OCI-LY7 (cell line): ENCODE measurements at regions not wholly inside any gene's neighbourhood (a gene's known extent, or its start where the extent isn't known, plus 50 kb on each side); places are given as distances from the start of the nearest gene placed in this dataset.

Source experiments
- BruUV-seq: library from RNA; stranded (reverse); fragments of 400-500 nt; replicated peaks from 2 replicates; lab custom pipeline; 2021; lab: Mats Ljungman, UMichigan
- CTCF ChIA-PET: fragments of 300-600 bp; sonication (Branson Sonifier 250); formaldehyde crosslinking; loops from one replicate; lab custom pipeline; 2022; ENCODE audit warnings: antibody characterized with exemption; ENCODE audit not compliant: unreplicated experiment; lab: Charles Lee
- POLR2A ChIA-PET: fragments of 300-600 bp; sonication (Branson Sonifier 250); formaldehyde crosslinking; loops from one replicate; lab custom pipeline; 2022; ENCODE audit warnings: antibody characterized with exemption; lab: Charles Lee
- DNase-seq: peaks from one replicate; pipeline ENCODE4 v3.0.0-alpha.2; 2015; ENCODE audit warnings: low spot score
- H2AFZ ChIP-seq: fragments of 200-600 bp; sonication (generic), shearing (Covaris generic); 2 replicates; pipeline ENCODE4 v1.6.1; 2014; ENCODE audit warnings: mild to moderate bottlenecking, antibody characterized with exemption, low read length, moderate library complexity
- H3K27ac ChIP-seq: fragments of 200-600 bp; sonication (generic); 2 replicates; pipeline ENCODE4 v1.5.1; 2014; ENCODE audit warnings: mixed run types, low read depth, mild to moderate bottlenecking, moderate library complexity, low read length, inconsistent platforms; ENCODE audit not compliant: poor library complexity, severe bottlenecking
- H3K36me3 ChIP-seq: fragments of 200-600 bp; sonication (generic); 2 replicates; pipeline ENCODE4 v1.6.1; 2014; ENCODE audit warnings: mild to moderate bottlenecking, antibody characterized with exemption, low read length, moderate library complexity, mixed read lengths; ENCODE audit not compliant: insufficient read depth
- H3K4me1 ChIP-seq: fragments of 200-600 bp; sonication (generic); 2 replicates; pipeline ENCODE4 v1.5.1; 2014; ENCODE audit warnings: mild to moderate bottlenecking, low read length; ENCODE audit not compliant: insufficient read depth, poor library complexity, severe bottlenecking
- H3K4me2 ChIP-seq: fragments of 200-600 bp; sonication (generic); 2 replicates; pipeline ENCODE4 v1.6.1; 2014; ENCODE audit warnings: mild to moderate bottlenecking, low read length
- H3K4me3 ChIP-seq: fragments of 200-600 bp; sonication (generic); 2 replicates; pipeline ENCODE4 v1.5.1; 2014; ENCODE audit warnings: mild to moderate bottlenecking, low read depth, low read length; ENCODE audit not compliant: poor library complexity, severe bottlenecking
- H3K79me2 ChIP-seq: fragments of 200-600 bp; sonication (generic); 2 replicates; pipeline ENCODE4 v1.6.1; 2016; ENCODE audit warnings: low read depth, mild to moderate bottlenecking, low read length, moderate library complexity, mixed read lengths; ENCODE audit not compliant: insufficient read depth
- H3K9me2 ChIP-seq: fragments of 200-600 bp; sonication (generic); 2 replicates; pipeline ENCODE4 v1.6.1; 2016; ENCODE audit warnings: mild to moderate bottlenecking, low read length, mixed read lengths; ENCODE audit not compliant: insufficient read depth
- H3K9me3 ChIP-seq: fragments of 200-600 bp; sonication (generic); 2 replicates; pipeline ENCODE4 v1.6.1; 2014; ENCODE audit warnings: mild to moderate bottlenecking, mixed run types, low read length, mixed read lengths
- H4K20me1 ChIP-seq: fragments of 200-600 bp; sonication (generic); 2 replicates; pipeline ENCODE4 v1.6.1; 2014; ENCODE audit warnings: mild to moderate bottlenecking, antibody characterized with exemption, low read length, moderate library complexity, mixed read lengths; ENCODE audit not compliant: insufficient read depth
- EZH2phosphoT487 ChIP-seq: fragments of 200-600 bp; sonication (generic); IDR thresholded peaks from 2 replicates; pipeline ENCODE4 v1.6.1; 2018; ENCODE audit warnings: low read depth, borderline replicate concordance, mild to moderate bottlenecking, mixed run types, antibody characterized with exemption, low read length, moderate library complexity, mixed read lengths
- intact Hi-C: fragments of 100-400 bp; cut with micrococcal nuclease; formaldehyde crosslinking; loops from one replicate; pipeline ENCODE4 v1.10.0; 2022; ENCODE audit not compliant: unreplicated experiment
- TF ChIP-seq, protein P1 (sequence below): fragments of 200-600 bp; sonication (generic); conservative IDR thresholded peaks from 2 replicates; pipeline ENCODE4 v1.5.1; 2014; ENCODE audit warnings: mild to moderate bottlenecking, antibody characterized with exemption, low read length, moderate library complexity, mixed read lengths

DNA sequence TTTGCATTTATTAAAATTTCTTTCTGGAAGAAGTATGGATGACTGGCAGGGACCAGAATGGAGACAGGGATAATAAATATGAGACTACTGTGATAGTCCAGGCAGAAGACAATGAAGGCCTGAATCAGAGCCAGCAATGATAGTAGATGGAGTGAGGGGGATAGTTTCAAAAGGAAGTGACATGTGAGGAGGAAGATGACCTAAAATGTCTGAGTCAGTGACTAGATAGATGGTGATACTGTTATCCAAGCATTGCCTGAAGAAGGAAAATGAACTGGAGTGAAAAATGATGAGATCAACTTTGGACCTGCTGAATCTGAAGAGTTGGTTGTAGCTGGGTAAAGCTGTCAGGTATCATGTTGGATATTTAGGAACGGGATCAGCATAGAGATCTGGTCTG lies 158.3 kb upstream of the KLF7 start:
- no peaks in the 10 kb centered on the region for H3K79me2 ChIP-seq
- TF ChIP-seq EZH2phosphoT487 = no peak
- TF ChIP-seq, protein P1, sequence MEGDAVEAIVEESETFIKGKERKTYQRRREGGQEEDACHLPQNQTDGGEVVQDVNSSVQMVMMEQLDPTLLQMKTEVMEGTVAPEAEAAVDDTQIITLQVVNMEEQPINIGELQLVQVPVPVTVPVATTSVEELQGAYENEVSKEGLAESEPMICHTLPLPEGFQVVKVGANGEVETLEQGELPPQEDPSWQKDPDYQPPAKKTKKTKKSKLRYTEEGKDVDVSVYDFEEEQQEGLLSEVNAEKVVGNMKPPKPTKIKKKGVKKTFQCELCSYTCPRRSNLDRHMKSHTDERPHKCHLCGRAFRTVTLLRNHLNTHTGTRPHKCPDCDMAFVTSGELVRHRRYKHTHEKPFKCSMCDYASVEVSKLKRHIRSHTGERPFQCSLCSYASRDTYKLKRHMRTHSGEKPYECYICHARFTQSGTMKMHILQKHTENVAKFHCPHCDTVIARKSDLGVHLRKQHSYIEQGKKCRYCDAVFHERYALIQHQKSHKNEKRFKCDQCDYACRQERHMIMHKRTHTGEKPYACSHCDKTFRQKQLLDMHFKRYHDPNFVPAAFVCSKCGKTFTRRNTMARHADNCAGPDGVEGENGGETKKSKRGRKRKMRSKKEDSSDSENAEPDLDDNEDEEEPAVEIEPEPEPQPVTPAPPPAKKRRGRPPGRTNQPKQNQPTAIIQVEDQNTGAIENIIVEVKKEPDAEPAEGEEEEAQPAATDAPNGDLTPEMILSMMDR = no peak
- H3K9me2 ChIP-seq = no peaks in the 10 kb centered on the region
- no peaks in the 10 kb centered on the region for H4K20me1 ChIP-seq
- H3K27ac ChIP-seq = no peak overlapping the region
- H3K4me2 ChIP-seq = no peak overlapping the region
- no peak overlapping the region for H2AFZ ChIP-seq
- ChIA-PET POLR2A (no interaction called here), CTCF (no interaction called here)
- intact Hi-C loops = no loop called here
- H3K9me3 ChIP-seq = no peaks in the 10 kb centered on the region
- no peaks in the 10 kb centered on the region for H3K36me3 ChIP-seq
- no peak overlapping the region for H3K4me3 ChIP-seq
- no TSS peak for BruUV-seq
- no peak for DNase-seq
- no peaks in the 10 kb centered on the region for H3K4me1 ChIP-seq

DNA sequence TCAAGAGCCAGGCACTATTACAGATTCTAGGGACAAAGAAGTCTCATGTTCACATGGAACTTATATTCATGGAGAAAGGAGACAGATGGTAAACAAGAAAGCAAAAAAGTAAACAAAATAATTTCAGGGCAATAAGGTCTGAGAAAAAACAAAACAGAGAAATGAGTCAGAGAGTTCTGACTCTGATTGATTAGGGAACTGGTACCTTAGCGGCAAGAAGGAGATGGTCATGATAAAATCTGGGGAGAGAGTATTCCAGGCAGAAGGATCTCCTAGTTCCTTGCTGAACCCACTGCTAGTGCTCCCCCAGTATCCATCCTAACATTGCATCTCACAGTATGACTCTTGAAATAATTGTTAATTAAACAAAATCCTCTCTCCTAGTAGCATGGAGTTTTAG lies 161.8 kb upstream of the KLF7 start:
- Histone ChIP-seq H3K9me3 (no peaks in the 10 kb centered on the region), H3K27ac (no peak overlapping the region), H3K4me1 (no peaks in the 10 kb centered on the region), H3K79me2 (no peaks in the 10 kb centered on the region), H4K20me1 (no peaks in the 10 kb centered on the region), H3K4me3 (no peak overlapping the region), H3K36me3 (no peaks in the 10 kb centered on the region), H3K9me2 (no peaks in the 10 kb centered on the region), H2AFZ (no peak overlapping the region), H3K4me2 (no peak overlapping the region)
- TF ChIP-seq, protein P1 = no peak
- no peak for TF ChIP-seq EZH2phosphoT487
- CTCF ChIA-PET = no interaction called here
- intact Hi-C loops = no loop called here
- POLR2A ChIA-PET = no interaction called here
- BruUV-seq = no TSS peak
- no peak for DNase-seq

DNA sequence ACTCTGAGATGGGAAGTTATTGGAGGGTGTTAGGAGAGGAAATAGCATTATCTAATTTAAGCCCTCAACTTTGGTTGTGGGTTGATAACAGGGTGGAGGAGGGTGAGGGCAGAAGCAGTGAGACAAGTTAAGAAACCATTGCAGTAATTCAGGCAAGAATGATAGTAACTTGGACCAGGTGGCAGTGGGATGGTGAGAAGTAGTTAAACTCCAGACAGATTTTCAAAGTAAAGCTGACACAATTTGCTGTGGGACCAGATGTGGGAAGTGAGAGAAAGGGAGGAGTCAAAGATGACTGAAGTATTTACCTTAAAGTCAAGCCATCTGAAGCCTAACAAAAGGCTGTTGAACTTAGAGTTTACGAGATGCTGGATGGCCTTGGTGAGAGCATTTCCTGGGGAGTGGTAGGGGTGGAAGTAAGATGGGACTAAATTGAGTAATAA lies 163.2 kb upstream of the KLF7 start:
- ChIA-PET POLR2A (interaction anchor here (0.6 kb wide), 2 partner anchors 32 to 1174 kb away, joined by 4 to 5 read pairs; no protein-coding TSS in a partner anchor), CTCF (no interaction called here)
- Histone ChIP-seq H3K4me1 (no peaks in the 10 kb centered on the region), H3K36me3 (no peaks in the 10 kb centered on the region), H3K27ac (no peak overlapping the region), H3K4me2 (no peak overlapping the region), H3K9me2 (no peaks in the 10 kb centered on the region), H3K4me3 (no peak overlapping the region), H4K20me1 (no peaks in the 10 kb centered on the region), H2AFZ (no peak overlapping the region), H3K9me3 (no peaks in the 10 kb centered on the region), H3K79me2 (no peaks in the 10 kb centered on the region)
- no peak for DNase-seq
- TF ChIP-seq, protein P1 = no peak
- no peak for TF ChIP-seq EZH2phosphoT487
- intact Hi-C loops = no loop called here
- no TSS peak for BruUV-seq
